ENCODE measurements at regions not wholly inside any gene's neighbourhood (a gene's known extent, or its start where the extent isn't known, plus 50 kb on each side); places are given as distances from the start of the nearest gene placed in this dataset.

GRCh38 chr15:62986948-62987347, 55.6 kb upstream of the TPM1 start:
- no peaks in the 10 kb centered on the region for H3K9me3 ChIP-seq (replicated peaks in 1 of 2; ENCODE audit: control insufficient read depth in 2 of 2, insufficient read depth in 1 of 2, low read depth in 1 of 2, low read length in 2 of 2)
- H2BK120ac ChIP-seq (ENCODE audit: low read depth, low read length): no peak overlapping the region
- H3K4me1 ChIP-seq (ENCODE audit: control insufficient read depth in 2 of 2, insufficient read depth in 1 of 2, low read depth in 1 of 2, low read length in 2 of 2): peaks cover 0 to 9% of the 10 kb centered on the region in 2 donors
- no peak overlapping the region for H2AFZ ChIP-seq (ENCODE audit: low read length)
- H4K8ac ChIP-seq (ENCODE audit: low read depth, low read length): no peak overlapping the region
- H3K14ac ChIP-seq (ENCODE audit: low read length): peak overlapping the region; percentile 22
- H3K9ac ChIP-seq (ENCODE audit: low read depth, low read length, poor library complexity): no peak overlapping the region
- H3K36me3 ChIP-seq (replicated peaks in 1 of 2; ENCODE audit: control insufficient read depth in 2 of 2, insufficient read depth in 2 of 2, low read length in 2 of 2): no peaks in the 10 kb centered on the region
- peaks cover 0 to 20% (median 0%) of the 10 kb centered on the region in 3 experiments for H3K27me3 ChIP-seq (ENCODE audit: control insufficient read depth in 3 of 3, insufficient read depth in 3 of 3, low read depth in 1 of 3, low read length in 3 of 3)
- no peak for DNase-seq (ENCODE audit: low spot score)
- H3K79me1 ChIP-seq (ENCODE audit: low read depth, low read length): no peaks in the 10 kb centered on the region
- H2BK12ac ChIP-seq (ENCODE audit: low read length): no peak overlapping the region
- no peak overlapping the region for H2AK5ac ChIP-seq (ENCODE audit: low read depth, low read length)
- H3K4me2 ChIP-seq (ENCODE audit: insufficient read depth, low read length, poor library complexity, severe bottlenecking): no peak overlapping the region
- H2BK15ac ChIP-seq (ENCODE audit: low read length): no peak overlapping the region
- no peak overlapping the region for H4K91ac ChIP-seq (ENCODE audit: low read depth, low read length, poor library complexity)
- no CpG with 5 or more reads among the region's 7 CpGs for WGBS, 2 donors (ENCODE audit: extremely low coverage in 2 of 2, insufficient read length in 2 of 2, insufficient replicate concordance in 1 of 2)
- H3K4ac ChIP-seq (ENCODE audit: low read length): no peak overlapping the region
- H3K27ac ChIP-seq (replicated peaks; ENCODE audit: low read length): no peak overlapping the region
- no peak overlapping the region for H3K4me3 ChIP-seq (ENCODE audit: low read length in 2 of 2)
- H2BK5ac ChIP-seq (ENCODE audit: low read length): no peak overlapping the region
- H3K18ac ChIP-seq (ENCODE audit: low read length): no peak overlapping the region
- no peak overlapping the region for H3K23ac ChIP-seq (ENCODE audit: low read depth, low read length, poor library complexity)

- WGBS, 2 donors (ENCODE audit: extremely low coverage in 2 of 2, insufficient read length in 2 of 2, insufficient replicate concordance in 1 of 2): no CpG with 5 or more reads among the region's 7 CpGs
- Histone ChIP-seq H3K4me2 (ENCODE audit: insufficient read depth, low read length, poor library complexity, severe bottlenecking) (no peak overlapping the region), H3K23ac (ENCODE audit: low read depth, low read length, poor library complexity) (no peak overlapping the region), H3K14ac (ENCODE audit: low read length) (no peak overlapping the region), H4K8ac (ENCODE audit: low read depth, low read length) (no peak overlapping the region), H3K18ac (ENCODE audit: low read length) (no peak overlapping the region), H3K9ac (ENCODE audit: low read depth, low read length, poor library complexity) (no peak overlapping the region), H2AFZ (ENCODE audit: low read length) (no peak overlapping the region), H3K4me3 (ENCODE audit: low read length in 2 of 2) (no peak overlapping the region), H3K36me3 (replicated peaks in 1 of 2; ENCODE audit: control insufficient read depth in 2 of 2, insufficient read depth in 2 of 2, low read length in 2 of 2) (no peaks in the 10 kb centered on the region), H2AK5ac (ENCODE audit: low read depth, low read length) (no peak overlapping the region), H3K27me3 (ENCODE audit: control insufficient read depth in 3 of 3, insufficient read depth in 3 of 3, low read depth in 1 of 3, low read length in 3 of 3) (peaks cover 0 to 29% (median 0%) of the 10 kb centered on the region in 3 experiments), H2BK120ac (ENCODE audit: low read depth, low read length) (no peak overlapping the region), H3K79me1 (ENCODE audit: low read depth, low read length) (no peaks in the 10 kb centered on the region), H2BK15ac (ENCODE audit: low read length) (no peak overlapping the region), H2BK5ac (ENCODE audit: low read length) (no peak overlapping the region), H2BK12ac (ENCODE audit: low read length) (no peak overlapping the region), H4K91ac (ENCODE audit: low read depth, low read length, poor library complexity) (no peak overlapping the region), H3K27ac (replicated peaks; ENCODE audit: low read length) (no peak overlapping the region), H3K4ac (ENCODE audit: low read length) (no peak overlapping the region), H3K9me3 (replicated peaks in 1 of 2; ENCODE audit: control insufficient read depth in 2 of 2, insufficient read depth in 1 of 2, low read depth in 1 of 2, low read length in 2 of 2) (no peaks in the 10 kb centered on the region), H3K4me1 (ENCODE audit: control insufficient read depth in 2 of 2, insufficient read depth in 1 of 2, low read depth in 1 of 2, low read length in 2 of 2) (peaks cover 4 to 16% of the 10 kb centered on the region in 2 donors)
- DNase-seq (ENCODE audit: low spot score): no peak
Observed at GRCh38 chr15:62988701-62989100, 53.8 kb upstream of the TPM1 start.

DNA sequence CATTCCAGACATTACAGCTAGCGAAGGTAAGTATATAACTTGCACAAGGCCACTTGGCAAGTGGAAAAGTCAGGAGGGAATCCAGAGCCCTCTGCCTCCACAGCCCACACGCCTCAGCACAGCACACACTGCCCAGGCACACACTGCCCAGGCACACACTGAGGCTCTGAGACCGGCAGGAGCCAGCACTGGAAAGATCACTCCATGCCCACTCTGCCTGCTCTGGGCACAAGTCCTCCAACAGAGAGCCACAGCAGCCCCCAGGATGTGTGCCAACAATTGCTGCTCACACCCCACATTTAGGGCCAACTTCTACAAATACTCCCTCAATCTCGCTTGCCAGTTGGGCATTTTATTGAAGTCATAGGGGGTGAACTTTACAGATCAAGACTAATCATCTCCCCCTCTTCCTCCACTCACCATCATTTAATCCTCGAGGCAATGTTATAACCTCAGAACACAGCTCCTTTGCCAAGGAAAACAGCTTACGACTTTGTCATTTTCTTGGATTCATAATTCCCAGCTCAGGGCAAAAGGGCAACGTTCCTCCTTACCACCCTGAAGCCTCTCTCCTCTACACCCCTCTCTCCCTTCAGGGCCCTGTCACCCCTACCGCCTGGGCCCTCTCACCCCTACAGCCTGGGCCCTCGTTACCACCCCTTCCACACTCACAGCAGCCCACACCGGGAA, 53.0 kb upstream of the TPM1 start:
- no peak overlapping the region for H2BK5ac ChIP-seq (ENCODE audit: low read length)
- no peak overlapping the region for H3K4me3 ChIP-seq (ENCODE audit: low read length in 2 of 2)
- no peak overlapping the region for H4K8ac ChIP-seq (ENCODE audit: low read depth, low read length)
- no peaks in the 10 kb centered on the region for H3K79me1 ChIP-seq (ENCODE audit: low read depth, low read length)
- no peak overlapping the region for H2AFZ ChIP-seq (ENCODE audit: low read length)
- H3K27me3 ChIP-seq (ENCODE audit: control insufficient read depth in 3 of 3, insufficient read depth in 3 of 3, low read depth in 1 of 3, low read length in 3 of 3): peaks cover 0 to 29% (median 0%) of the 10 kb centered on the region in 3 experiments
- no peak overlapping the region for H3K14ac ChIP-seq (ENCODE audit: low read length)
- H3K27ac ChIP-seq (replicated peaks; ENCODE audit: low read length): no peak overlapping the region
- peak overlapping the region; percentile 92 for H3K18ac ChIP-seq (ENCODE audit: low read length)
- no peaks in the 10 kb centered on the region for H3K9me3 ChIP-seq (replicated peaks in 1 of 2; ENCODE audit: control insufficient read depth in 2 of 2, insufficient read depth in 1 of 2, low read depth in 1 of 2, low read length in 2 of 2)
- H3K4me2 ChIP-seq (ENCODE audit: insufficient read depth, low read length, poor library complexity, severe bottlenecking): no peak overlapping the region
- peak overlapping the region; percentile 49 for H2AK5ac ChIP-seq (ENCODE audit: low read depth, low read length)
- H2BK12ac ChIP-seq (ENCODE audit: low read length): peak overlapping the region; percentile 93
- H3K9ac ChIP-seq (ENCODE audit: low read depth, low read length, poor library complexity): peak overlapping the region; percentile 45
- no peak overlapping the region for H3K4ac ChIP-seq (ENCODE audit: low read length)
- H4K91ac ChIP-seq (ENCODE audit: low read depth, low read length, poor library complexity): peak overlapping the region; percentile 85
- no peak overlapping the region for H3K23ac ChIP-seq (ENCODE audit: low read depth, low read length, poor library complexity)
- H2BK15ac ChIP-seq (ENCODE audit: low read length): peak overlapping the region; percentile 81
- H2BK120ac ChIP-seq (ENCODE audit: low read depth, low read length): peak overlapping the region; percentile 48
- peaks cover 4 to 21% of the 10 kb centered on the region in 2 donors for H3K4me1 ChIP-seq (ENCODE audit: control insufficient read depth in 2 of 2, insufficient read depth in 1 of 2, low read depth in 1 of 2, low read length in 2 of 2)
- H3K36me3 ChIP-seq (replicated peaks in 1 of 2; ENCODE audit: control insufficient read depth in 2 of 2, insufficient read depth in 2 of 2, low read length in 2 of 2): no peaks in the 10 kb centered on the region
- no CpG with 5 or more reads among the region's 10 CpGs for WGBS, 2 donors (ENCODE audit: extremely low coverage in 2 of 2, insufficient read length in 2 of 2, insufficient replicate concordance in 1 of 2)
- no peak for DNase-seq (ENCODE audit: low spot score)

DNA sequence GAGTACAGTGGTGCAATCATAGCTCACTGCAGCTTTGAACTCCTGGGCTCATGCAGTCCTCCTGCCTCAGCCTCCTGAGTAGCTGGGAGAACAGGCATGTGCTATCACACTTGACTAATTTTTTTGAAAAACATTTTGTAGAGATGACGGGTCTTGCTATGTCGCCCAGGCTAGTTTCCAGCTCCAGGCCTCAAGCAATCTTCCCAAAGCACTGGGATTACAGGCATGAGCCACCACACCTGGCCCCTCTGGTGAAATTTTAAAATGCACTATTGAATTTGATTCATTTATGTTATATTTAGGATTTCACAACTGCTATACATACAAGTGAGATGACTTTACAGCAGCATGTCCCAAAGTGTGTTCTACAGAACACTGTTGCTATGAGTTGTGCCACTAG, 50.8 kb upstream of the TPM1 start:
- Histone ChIP-seq H3K36me3 (replicated peaks in 1 of 2; ENCODE audit: control insufficient read depth in 2 of 2, insufficient read depth in 2 of 2, low read length in 2 of 2) (no peaks in the 10 kb centered on the region), H3K4ac (ENCODE audit: low read length) (no peak overlapping the region), H2BK5ac (ENCODE audit: low read length) (no peak overlapping the region), H3K18ac (ENCODE audit: low read length) (no peak overlapping the region), H2BK120ac (ENCODE audit: low read depth, low read length) (no peak overlapping the region), H3K23ac (ENCODE audit: low read depth, low read length, poor library complexity) (no peak overlapping the region), H3K4me2 (ENCODE audit: insufficient read depth, low read length, poor library complexity, severe bottlenecking) (no peak overlapping the region), H3K4me3 (ENCODE audit: low read length in 2 of 2) (no peak overlapping the region), H3K9me3 (replicated peaks in 1 of 2; ENCODE audit: control insufficient read depth in 2 of 2, insufficient read depth in 1 of 2, low read depth in 1 of 2, low read length in 2 of 2) (no peaks in the 10 kb centered on the region), H2AFZ (ENCODE audit: low read length) (no peak overlapping the region), H4K8ac (ENCODE audit: low read depth, low read length) (no peak overlapping the region), H3K4me1 (ENCODE audit: control insufficient read depth in 2 of 2, insufficient read depth in 1 of 2, low read depth in 1 of 2, low read length in 2 of 2) (peaks cover 4 to 23% of the 10 kb centered on the region in 2 donors), H3K27ac (replicated peaks; ENCODE audit: low read length) (no peak overlapping the region), H3K14ac (ENCODE audit: low read length) (no peak overlapping the region), H2AK5ac (ENCODE audit: low read depth, low read length) (no peak overlapping the region), H4K91ac (ENCODE audit: low read depth, low read length, poor library complexity) (no peak overlapping the region), H2BK15ac (ENCODE audit: low read length) (no peak overlapping the region), H3K79me1 (ENCODE audit: low read depth, low read length) (no peaks in the 10 kb centered on the region), H2BK12ac (ENCODE audit: low read length) (no peak overlapping the region), H3K9ac (ENCODE audit: low read depth, low read length, poor library complexity) (no peak overlapping the region), H3K27me3 (ENCODE audit: control insufficient read depth in 3 of 3, insufficient read depth in 3 of 3, low read depth in 1 of 3, low read length in 3 of 3) (peaks cover 0 to 33% (median 0%) of the 10 kb centered on the region in 3 experiments)
- WGBS, 2 donors (ENCODE audit: extremely low coverage in 2 of 2, insufficient read length in 2 of 2, insufficient replicate concordance in 1 of 2): no CpG with 5 or more reads among the region's 2 CpGs
- DNase-seq (ENCODE audit: low spot score): no peak
